MCF 10A (cell line): ENCODE measurements at regions not wholly inside any gene's neighbourhood (a gene's known extent, or its start where the extent isn't known, plus 50 kb on each side); places are given as distances from the start of the nearest gene placed in this dataset.

ENCODE experiments used
- BruUV-seq: library from RNA; stranded (reverse); fragments of 400-500 nt; replicated peaks from 2 replicates; lab custom pipeline; 2021; lab: Mats Ljungman, UMichigan
- CTCF ChIA-PET: fragments of 300-600 bp; sonication (Branson Sonifier 250); formaldehyde crosslinking; extraction: SDS; loops from one replicate; lab custom pipeline; 2021; ENCODE audit warnings: antibody characterized with exemption, inconsistent platforms; lab: Yijun Ruan, JAX
- POLR2A ChIA-PET: fragments of 300-600, 350-650 bp; sonication (Branson Sonifier 250); formaldehyde crosslinking; extraction: SDS; loops from one replicate; lab custom pipeline; 2020; ENCODE audit warnings: antibody characterized with exemption, inconsistent platforms; lab: Yijun Ruan, JAX
- DNase-seq: peaks from one replicate; pipeline ENCODE4 v3.0.0-alpha.2; 2018; ENCODE audit not compliant: unreplicated experiment
- H3K27ac Mint-ChIP-seq: one replicate; pipeline ENCODE4 v1.8.0; 2022; ENCODE audit warnings: mild to moderate bottlenecking, low read depth, mixed read lengths; ENCODE audit not compliant: unreplicated experiment
- H3K27me3 Mint-ChIP-seq: one replicate; pipeline ENCODE4 v1.8.0; 2022; ENCODE audit warnings: mixed read lengths; ENCODE audit not compliant: insufficient read depth, unreplicated experiment
- H3K36me3 Mint-ChIP-seq: one replicate; pipeline ENCODE4 v1.8.0; 2022; ENCODE audit warnings: mild to moderate bottlenecking, moderate library complexity, mixed read lengths; ENCODE audit not compliant: insufficient read depth, unreplicated experiment
- H3K4me1 Mint-ChIP-seq: one replicate; pipeline ENCODE4 v1.8.0; 2022; ENCODE audit warnings: mixed read lengths; ENCODE audit not compliant: insufficient read depth, unreplicated experiment
- H3K4me3 Mint-ChIP-seq: one replicate; pipeline ENCODE4 v1.8.0; 2022; ENCODE audit warnings: mild to moderate bottlenecking, moderate library complexity, mixed read lengths; ENCODE audit not compliant: unreplicated experiment
- H3K9me3 Mint-ChIP-seq: one replicate; pipeline ENCODE4 v1.8.0; 2022; ENCODE audit warnings: mixed read lengths; ENCODE audit not compliant: unreplicated experiment
- intact Hi-C: fragments of 100-400 bp; cut with micrococcal nuclease; formaldehyde crosslinking; loops from 2 replicates; pipeline ENCODE4 v1.14.1; 2022
- TF ChIP-seq, protein P1 (sequence below): fragments of 200-600 bp; IDR thresholded peaks from one replicate; pipeline ENCODE4 v1.8.0; 2022; ENCODE audit warnings: antibody characterized with exemption, mild to moderate bottlenecking; ENCODE audit not compliant: unreplicated experiment

DNA sequence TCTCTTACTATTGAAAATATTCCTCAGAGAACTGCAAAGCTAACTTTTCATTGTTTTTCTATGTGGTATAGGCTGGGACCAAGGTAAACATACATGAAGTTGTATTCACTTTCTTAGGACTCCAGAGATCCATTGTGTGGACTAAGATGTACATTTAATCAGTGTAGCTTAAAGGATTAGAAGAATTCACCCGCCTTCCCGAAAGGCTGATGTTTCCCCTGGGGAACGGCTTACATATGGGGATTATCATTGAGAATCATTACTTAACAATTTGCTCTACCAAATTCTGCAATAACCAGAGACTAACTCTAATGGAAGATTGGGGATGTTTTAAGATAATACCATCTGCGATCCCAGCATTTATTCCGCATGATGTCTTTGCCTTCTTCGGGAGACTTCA is 257.1 kb upstream of the KIAA1217 start:
- Mint-ChIP-seq H3K4me3 (no peak overlapping the region), H3K4me1 (no peaks in the 10 kb centered on the region), H3K27me3 (peaks cover 17% of the 10 kb centered on the region), H3K9me3 (no peaks in the 10 kb centered on the region), H3K36me3 (no peaks in the 10 kb centered on the region), H3K27ac (no peak overlapping the region)
- ChIA-PET CTCF (no interaction called here), POLR2A (no interaction called here)
- BruUV-seq = no TSS peak
- intact Hi-C loops = no loop called here
- DNase-seq = no peak
- TF ChIP-seq, protein P1, sequence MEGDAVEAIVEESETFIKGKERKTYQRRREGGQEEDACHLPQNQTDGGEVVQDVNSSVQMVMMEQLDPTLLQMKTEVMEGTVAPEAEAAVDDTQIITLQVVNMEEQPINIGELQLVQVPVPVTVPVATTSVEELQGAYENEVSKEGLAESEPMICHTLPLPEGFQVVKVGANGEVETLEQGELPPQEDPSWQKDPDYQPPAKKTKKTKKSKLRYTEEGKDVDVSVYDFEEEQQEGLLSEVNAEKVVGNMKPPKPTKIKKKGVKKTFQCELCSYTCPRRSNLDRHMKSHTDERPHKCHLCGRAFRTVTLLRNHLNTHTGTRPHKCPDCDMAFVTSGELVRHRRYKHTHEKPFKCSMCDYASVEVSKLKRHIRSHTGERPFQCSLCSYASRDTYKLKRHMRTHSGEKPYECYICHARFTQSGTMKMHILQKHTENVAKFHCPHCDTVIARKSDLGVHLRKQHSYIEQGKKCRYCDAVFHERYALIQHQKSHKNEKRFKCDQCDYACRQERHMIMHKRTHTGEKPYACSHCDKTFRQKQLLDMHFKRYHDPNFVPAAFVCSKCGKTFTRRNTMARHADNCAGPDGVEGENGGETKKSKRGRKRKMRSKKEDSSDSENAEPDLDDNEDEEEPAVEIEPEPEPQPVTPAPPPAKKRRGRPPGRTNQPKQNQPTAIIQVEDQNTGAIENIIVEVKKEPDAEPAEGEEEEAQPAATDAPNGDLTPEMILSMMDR = no peak

DNA sequence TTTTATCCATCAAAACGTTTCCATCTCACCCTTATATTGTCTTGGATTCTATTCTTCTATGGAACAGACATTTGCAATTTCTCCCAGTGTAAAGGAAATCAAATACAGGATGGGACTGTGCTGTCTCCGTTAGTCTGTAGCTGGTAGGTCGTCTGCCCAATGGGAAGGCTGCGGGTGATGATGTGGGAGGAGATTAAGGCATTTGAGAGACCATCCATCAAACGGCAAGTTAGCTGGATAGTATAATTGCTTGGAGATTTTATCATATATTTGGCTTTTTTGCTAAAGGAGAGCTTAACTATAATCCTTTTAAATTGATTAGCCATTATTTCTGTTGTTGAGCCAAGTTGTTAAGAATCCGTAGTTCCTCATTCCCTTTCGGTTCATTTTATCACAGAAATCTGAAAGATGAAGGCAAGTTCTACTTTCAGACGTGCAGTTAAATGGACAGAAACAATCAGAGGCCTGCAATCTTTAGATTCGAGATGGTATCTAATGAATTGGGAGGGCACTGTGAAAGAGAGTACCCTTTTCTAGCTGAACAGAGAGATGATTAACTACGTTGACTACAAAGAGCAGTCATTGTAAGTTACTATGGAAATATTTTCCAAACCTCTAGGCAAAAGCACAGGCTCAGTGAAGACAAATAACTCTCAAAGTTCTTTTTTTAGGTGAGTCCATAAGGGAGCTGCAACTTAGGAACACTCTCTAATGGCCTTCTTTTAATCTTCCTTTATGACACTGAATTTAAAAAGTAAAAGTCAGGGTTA is 253.3 kb upstream of the KIAA1217 start:
- Mint-ChIP-seq H3K4me1 (no peaks in the 10 kb centered on the region), H3K9me3 (no peaks in the 10 kb centered on the region), H3K27ac (no peak overlapping the region), H3K27me3 (peaks cover 39% of the 10 kb centered on the region), H3K4me3 (no peak overlapping the region), H3K36me3 (no peaks in the 10 kb centered on the region)
- no peak for DNase-seq
- BruUV-seq = no TSS peak
- ChIA-PET CTCF (interaction anchor here (0.7 to 1.6 kb wide), 2 partner anchors 200 to 797 kb away, joined by 3 to 4 read pairs; no protein-coding TSS in a partner anchor), POLR2A (no interaction called here)
- intact Hi-C loops = no loop called here
- TF ChIP-seq, protein P1 = no peak

DNA sequence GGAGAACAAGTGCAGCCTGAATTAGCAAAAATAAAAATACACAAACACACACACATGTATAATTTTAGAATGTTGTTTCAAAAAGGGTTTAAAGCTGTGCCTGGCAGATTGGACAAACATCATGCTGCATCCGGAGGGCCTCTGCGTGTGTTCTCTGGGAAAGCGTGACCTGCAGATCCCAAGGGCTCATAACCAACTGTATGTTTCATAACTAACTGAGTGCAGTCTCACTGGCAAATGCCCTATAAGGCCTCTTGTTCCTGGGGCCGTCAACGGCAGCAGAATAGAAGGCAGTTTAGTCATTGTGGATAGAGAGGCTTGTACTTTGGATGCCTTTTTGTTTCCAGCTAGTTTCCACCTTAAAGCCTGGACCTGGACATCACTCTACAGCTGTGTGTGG is 243.8 kb upstream of the KIAA1217 start:
- DNase-seq = no peak
- no TSS peak for BruUV-seq
- no peak overlapping the region for H3K4me3 Mint-ChIP-seq
- CTCF ChIA-PET = interaction anchor here (0.6 to 0.8 kb wide), 3 partner anchors 28 to 1030 kb away, joined by 3 to 4 read pairs (median 3); no protein-coding TSS in a partner anchor
- peaks cover 16% of the 10 kb centered on the region for H3K36me3 Mint-ChIP-seq
- POLR2A ChIA-PET = no interaction called here
- peaks cover 47% of the 10 kb centered on the region for H3K27me3 Mint-ChIP-seq
- H3K4me1 Mint-ChIP-seq = no peaks in the 10 kb centered on the region
- intact Hi-C loops = no loop called here
- TF ChIP-seq, protein P1 = no peak
- no peak overlapping the region for H3K27ac Mint-ChIP-seq
- H3K9me3 Mint-ChIP-seq = no peaks in the 10 kb centered on the region

DNA sequence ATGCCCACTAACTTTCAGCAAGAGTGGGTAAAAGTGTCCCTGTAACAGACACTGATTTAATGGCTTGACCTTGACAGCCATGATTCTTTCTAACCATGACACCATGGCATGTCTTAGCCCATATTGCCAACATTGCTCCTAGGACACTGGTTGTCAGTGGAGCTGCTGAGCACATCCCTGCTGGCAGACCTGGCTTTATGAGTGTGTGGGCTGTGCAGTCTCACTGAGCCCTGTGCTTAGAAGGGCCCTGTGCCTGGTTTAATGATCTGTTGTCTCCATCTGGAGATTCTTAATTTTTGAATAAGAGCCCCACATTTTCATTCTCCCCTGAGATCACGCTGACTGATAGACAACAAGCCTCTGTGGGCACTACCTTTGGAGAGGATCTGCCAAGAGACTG is 243.1 kb upstream of the KIAA1217 start:
- TF ChIP-seq, protein P1 = no peak

More for the DNA sequence above, 243.1 kb upstream of the KIAA1217 start:
- intact Hi-C loops = no loop called here
- Mint-ChIP-seq H3K4me1 (no peaks in the 10 kb centered on the region), H3K9me3 (no peaks in the 10 kb centered on the region), H3K27me3 (peaks cover 43% of the 10 kb centered on the region), H3K27ac (no peak overlapping the region), H3K36me3 (peaks cover 16% of the 10 kb centered on the region), H3K4me3 (no peak overlapping the region)
- ChIA-PET POLR2A (no interaction called here), CTCF (interaction anchor here (0.6 kb wide), 1 partner anchor 28 kb away, joined by 3 read pairs; no protein-coding TSS in a partner anchor)
- DNase-seq = no peak
- BruUV-seq = no TSS peak
